HG03378 (cell line): ENCODE measurements at regions not wholly inside any gene's neighbourhood (a gene's known extent, or its start where the extent isn't known, plus 50 kb on each side); places are given as distances from the start of the nearest gene placed in this dataset.

ENCODE experiments used
- ATAC-seq: cut with Tn5 transposase; IDR thresholded peaks from one replicate; pipeline ENCODE4 v1.9.1; 2021; ENCODE audit warnings: mild to moderate bottlenecking, moderate library complexity; ENCODE audit not compliant: unreplicated experiment

- ATAC-seq: no peak
Measured at GRCh38 chr4:32172761-32173160, 1452.6 kb downstream of the PCDH7 start.

DNA sequence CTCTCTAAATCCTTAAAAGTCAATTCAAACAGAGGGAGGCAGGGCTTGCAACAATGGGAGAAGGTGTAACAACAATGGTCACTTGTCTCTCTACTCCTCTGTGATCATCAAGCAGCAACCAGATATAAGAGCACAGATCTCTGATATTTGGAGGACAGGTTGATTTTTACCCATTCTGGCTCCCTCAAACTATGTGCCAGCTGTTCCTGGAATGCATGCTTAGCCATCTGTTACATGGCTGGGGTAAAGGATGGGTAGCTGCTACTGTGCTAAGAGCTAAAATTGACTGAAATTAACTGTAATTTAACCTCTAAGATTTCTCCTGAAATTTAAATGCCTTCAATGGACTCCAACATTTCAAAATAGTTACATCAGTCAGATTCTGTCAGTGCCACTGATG lies 1459.9 kb downstream of the PCDH7 start:
- no peak for ATAC-seq

DNA sequence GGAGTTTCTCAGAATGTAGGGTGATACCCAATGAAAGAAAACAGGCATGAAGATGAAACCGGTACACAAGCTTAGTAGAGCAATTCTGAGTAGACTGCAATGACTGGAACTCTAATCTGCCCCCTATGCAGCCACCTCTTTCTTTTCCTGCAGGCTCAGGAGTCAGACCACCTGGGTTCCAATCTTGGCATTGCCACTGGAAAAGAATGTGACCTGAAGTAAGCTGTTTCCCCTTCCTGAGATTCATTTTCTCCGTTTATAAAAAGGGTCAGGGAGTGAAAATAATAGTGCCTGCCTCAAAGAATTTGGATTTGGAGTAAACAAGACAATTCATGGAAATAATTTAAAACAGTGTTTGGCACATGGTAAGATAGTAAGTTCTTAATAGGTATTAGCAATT lies 1464.0 kb downstream of the PCDH7 start:
- no peak for ATAC-seq

GRCh38 chr4:32189130-32189529 lies 1469.0 kb downstream of the PCDH7 start:
- no peak for ATAC-seq

DNA sequence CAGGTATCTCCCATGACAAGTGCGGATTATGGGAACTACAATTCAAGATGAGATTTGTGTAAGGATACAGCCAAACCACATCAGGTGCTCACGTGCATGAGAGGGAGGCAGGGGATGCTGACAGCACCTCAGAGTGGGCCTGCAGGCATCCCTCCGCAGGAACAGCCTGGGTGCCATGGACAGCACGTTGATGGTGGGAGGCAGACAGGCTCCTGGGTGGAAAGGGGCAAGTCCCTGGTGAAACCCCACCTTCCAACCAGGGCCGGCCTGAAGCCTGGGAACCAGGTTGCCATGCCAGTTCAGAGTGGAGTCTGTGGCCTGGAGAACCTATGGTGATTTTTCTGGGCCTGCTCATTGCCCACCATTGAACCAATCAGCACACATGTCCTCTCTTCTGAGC lies 1469.6 kb downstream of the PCDH7 start:
- no peak for ATAC-seq

DNA sequence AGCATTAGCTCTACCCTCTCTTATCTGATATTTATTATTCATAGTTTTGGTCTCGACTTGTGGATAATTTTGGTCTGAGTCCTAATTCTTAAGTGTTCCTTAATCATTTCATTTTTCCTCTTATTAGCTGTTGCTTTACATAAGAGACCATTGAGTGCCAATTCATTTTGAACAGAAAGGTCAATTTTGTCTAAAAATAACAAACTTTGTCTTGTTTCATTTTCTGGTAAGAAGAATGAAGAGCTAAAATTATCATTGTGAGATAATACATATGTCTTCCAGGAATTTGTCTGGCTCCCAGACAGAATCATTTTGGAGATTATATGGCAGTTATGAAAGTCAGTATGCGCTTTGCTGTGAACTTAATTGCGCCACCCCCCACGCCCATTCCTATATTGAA lies 1471.8 kb downstream of the PCDH7 start:
- ATAC-seq: no peak

DNA sequence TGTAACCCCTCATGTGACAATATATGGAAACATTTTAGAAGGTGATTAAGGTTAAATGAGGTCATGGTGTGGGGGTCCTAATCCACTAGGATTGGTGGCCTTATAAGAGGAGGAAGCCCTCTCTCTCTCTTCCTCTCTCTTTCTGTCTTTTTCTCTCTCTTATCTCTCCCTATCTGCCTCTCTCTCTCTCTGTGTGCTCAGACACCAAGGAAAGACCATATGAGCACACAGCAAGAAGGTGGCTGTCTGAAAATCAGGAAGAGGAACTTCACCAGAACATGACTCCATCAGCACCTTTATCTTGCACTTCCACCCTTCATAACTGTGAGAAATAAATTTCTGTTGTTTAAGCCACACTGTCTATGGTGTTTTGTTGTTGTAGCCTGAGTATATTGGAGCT lies 1472.2 kb downstream of the PCDH7 start:
- no peak for ATAC-seq

GRCh38 chr4:32192991-32193390 lies 1472.8 kb downstream of the PCDH7 start:
- ATAC-seq: no peak

DNA sequence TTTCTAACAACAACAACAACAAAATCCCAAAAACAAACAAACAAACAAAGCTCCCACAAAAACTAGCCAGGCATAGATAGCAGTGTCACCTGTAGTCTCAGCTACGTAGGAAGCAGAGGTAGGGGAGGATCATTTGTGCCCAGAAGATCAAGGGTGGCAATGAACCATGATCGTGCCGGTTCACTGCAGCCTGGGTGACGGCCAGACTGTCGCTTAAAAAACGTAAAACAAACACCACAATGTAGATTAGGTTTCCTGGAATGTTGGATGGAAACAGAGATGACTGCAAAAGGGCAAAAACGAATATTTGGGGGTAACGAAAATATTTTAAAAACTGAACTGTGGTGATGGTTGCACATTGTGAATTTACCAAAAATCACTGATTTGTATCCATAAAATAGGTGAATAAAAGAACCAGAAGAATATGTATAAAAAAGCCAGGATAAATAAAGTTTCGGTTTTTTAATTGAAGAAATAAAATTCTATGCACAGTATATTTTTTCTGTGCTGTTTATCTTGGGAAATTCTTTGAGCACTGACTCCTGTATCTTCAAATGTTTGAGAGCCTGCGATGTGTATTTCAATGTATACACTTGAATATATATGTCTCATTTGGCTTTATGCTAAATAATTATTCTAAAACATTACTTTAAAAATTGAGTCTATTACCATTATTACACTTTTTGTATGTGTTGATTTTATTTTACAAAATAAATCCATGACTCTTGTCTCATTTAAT lies 1477.0 kb downstream of the PCDH7 start:
- ATAC-seq: no peak

DNA sequence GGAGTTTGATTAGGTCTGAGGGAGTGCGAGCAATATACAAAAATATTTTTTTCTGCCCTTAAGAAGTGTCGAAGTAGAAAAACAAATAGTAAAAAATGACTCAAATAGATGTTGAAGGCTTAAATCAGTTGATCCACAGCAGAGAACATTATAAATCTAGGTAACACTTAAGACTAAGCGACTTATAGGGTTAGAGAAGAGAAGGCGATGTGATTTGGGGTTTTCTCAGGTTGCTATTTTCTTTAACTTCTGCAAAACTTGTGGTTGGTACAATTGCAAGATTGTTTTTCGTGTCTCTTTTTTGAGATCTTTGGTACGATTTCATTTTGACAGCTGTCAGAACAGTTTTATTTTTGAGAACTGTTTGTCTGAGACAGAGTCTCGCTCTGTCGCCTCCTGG lies 1479.5 kb downstream of the PCDH7 start:
- no peak for ATAC-seq

- ATAC-seq: no peak
Measured at GRCh38 chr4:32203340-32203739, 1483.2 kb downstream of the PCDH7 start.

GRCh38 chr4:32206756-32207155 lies 1486.6 kb downstream of the PCDH7 start:
- ATAC-seq: no peak

DNA sequence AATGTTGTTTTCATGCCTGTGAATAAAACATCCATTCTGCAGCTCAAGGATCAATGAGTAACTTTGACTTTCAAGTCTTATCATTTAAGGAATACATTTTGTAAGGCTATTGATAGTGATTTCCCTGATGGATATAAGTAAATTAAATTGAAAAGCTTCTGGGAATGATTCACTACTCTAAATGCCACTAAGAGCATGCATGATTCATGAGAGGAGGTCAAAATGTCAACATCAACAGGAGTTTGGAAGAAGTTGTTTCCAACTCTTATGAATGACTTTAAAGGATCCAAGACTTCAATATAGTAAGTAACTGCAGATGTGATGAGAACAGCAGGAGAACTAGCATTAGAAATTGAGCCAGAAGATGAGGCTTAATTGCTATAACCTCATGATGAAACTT lies 1487.3 kb downstream of the PCDH7 start:
- ATAC-seq: no peak

- no peak for ATAC-seq
Measured at GRCh38 chr4:32215277-32215676, 1495.1 kb downstream of the PCDH7 start.

DNA sequence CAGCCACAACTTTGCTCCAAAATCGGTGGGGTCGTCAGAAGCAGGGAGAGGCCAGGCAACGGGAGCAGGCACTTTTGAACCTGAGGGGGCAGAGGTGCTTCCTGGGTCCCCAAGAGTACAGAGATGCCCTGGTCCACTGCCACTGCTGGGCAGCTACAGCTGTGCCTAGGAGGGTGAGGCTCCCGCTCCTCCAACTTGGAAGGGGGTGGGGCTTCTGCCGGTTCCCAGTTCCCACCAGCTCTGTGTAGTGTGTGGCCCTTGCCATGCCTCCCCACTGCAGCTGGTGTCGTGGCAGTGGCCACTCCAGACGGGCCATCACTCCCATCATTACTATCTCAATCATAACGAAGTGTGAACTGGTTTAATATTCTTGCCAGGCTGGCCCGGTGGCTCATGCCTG lies 1496.3 kb downstream of the PCDH7 start:
- no peak for ATAC-seq

DNA sequence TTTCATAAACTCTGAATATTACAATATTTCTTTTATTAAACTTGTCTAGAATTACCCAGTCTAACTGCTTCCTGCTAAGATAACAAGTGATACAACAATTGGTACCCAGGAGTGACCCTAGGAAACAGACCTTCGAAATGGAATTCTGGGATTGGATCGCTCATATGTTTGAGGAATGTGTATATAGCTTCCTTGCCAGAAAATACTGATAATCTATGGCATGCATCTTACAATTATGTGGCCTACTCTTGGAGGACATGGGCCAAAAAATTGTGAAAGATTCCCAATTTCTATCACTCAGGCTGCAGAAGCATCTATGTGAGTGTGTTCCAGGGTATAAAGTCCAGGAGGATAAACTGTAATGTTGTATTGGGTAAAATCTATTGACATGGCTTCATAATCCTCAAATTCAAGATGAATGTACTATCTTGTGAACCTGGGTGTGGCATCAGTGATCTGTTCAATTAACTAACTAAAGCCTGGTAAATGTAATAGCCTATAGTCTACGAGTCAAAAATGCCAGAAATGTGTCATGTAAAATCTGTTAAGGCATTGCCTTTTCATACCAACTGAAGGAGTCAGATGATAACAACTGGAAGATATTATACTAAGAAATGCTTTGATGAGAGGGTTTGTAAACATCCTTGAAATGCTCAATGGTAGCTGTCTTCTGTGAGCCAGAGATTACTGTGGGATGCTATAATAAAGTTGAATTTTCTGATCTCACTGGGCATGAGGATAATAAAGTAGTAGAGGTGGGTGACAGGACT lies 1499.3 kb downstream of the PCDH7 start:
- no peak for ATAC-seq

- no peak for ATAC-seq
Measured at GRCh38 chr4:32226204-32226603, 1506.0 kb downstream of the PCDH7 start.

DNA sequence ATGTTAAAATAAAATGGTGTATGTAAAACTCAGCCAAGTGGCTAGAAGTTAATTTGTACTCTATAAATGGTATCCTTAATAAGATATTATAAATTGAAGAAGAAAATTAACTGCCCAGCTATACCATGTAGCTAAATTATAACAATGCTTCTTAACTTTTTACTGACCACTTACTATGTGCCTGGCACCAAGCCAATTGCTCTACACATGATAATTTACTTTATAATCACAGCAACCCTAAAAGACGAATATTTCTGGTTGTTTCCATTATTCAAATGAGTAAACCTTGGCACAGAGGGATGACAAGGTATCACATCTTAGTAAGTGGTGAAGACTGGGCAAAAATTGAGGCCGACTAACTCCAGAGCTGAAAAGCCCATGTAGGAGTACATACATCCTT lies 1506.6 kb downstream of the PCDH7 start:
- ATAC-seq: no peak

DNA sequence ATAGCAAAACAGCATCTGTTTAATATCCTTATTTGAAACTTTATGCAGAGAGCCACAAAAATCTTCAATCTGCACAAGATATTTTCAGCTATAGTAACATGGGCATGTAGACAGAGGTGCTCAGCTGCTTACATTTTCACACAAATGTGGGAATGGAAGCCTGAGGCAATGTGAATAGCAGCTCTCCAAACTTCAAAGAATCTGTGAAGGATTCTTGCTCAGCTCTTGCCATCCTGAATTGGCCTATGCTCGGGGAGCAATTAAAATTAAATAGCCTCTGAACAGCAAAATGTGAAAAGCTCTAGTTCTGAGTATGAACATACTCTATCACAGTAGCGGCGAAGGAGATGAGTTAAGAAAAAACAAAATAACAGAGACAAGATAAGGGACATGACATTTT lies 1523.8 kb downstream of the PCDH7 start:
- ATAC-seq: no peak

GRCh38 chr4:32249040-32249439 lies 1528.9 kb downstream of the PCDH7 start:
- no peak for ATAC-seq

- ATAC-seq: no peak
Measured at GRCh38 chr4:32251126-32251525, 1531.0 kb downstream of the PCDH7 start.

GRCh38 chr4:32251926-32252325 lies 1531.8 kb downstream of the PCDH7 start:
- ATAC-seq: no peak

DNA sequence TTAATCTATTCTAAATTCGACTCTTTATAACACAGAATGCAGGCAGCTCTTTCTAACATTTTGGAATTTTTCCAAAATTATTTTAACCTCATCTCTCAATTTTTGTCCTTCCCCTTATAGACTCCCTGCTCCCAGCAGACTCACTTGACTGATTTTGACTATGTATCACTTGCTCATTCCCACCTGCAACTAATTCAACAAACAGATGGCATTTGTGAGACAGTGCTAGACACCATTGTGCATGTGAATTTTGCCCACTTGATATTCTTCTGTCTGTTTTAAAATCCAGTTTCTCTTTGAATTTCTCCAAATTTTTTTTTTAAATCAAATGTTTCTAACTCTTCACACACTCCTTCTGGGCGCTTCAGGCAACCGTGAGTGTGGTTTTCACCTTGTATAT lies 1534.0 kb downstream of the PCDH7 start:
- no peak for ATAC-seq
